Transverse colon (tissue), 4 donors: ENCODE measurements at regions not wholly inside any gene's neighbourhood (a gene's known extent, or its start where the extent isn't known, plus 50 kb on each side); places are given as distances from the start of the nearest gene placed in this dataset.

Source experiments
- DNase-seq: peaks from one replicate; pipeline ENCODE4 v3.0.0-alpha.2; 2019
- H3K27ac ChIP-seq, 4 donors: fragments of 200-600 bp; sonication (generic); 2 replicates each; pipeline ENCODE4 v1.5.1; 2016 to 2018; ENCODE audit warnings: inconsistent platforms in 4 of 4
- H3K27me3 ChIP-seq: fragments of 200-600 bp; sonication (generic); 2 replicates; pipeline ENCODE4 v1.5.1; 2017; ENCODE audit warnings: inconsistent platforms
- H3K36me3 ChIP-seq, 4 donors: fragments of 200-600 bp; sonication (generic); 2 replicates each; pipeline ENCODE4 v1.5.1; 2017 to 2019; ENCODE audit warnings: inconsistent platforms in 4 of 4
- H3K4me1 ChIP-seq, 4 donors: fragments of 200-600 bp; sonication (generic); 2 replicates each; pipeline ENCODE4 v1.5.1; 2017 to 2020; ENCODE audit warnings: inconsistent platforms in 4 of 4
- H3K4me3 ChIP-seq, 4 donors: fragments of 200-600 bp; sonication (generic); 1 replicate in 1 of 4; 2 replicates in 3 of 4; pipeline versions ENCODE4 v1.5.1 to v1.6.1; 2017 to 2019; ENCODE audit warnings: inconsistent platforms in 4 of 4
- H3K9me3 ChIP-seq, 2 donors: fragments of 200-600 bp; sonication (generic); 2 replicates each; pipeline ENCODE4 v1.5.1; 2017 to 2019; ENCODE audit warnings: inconsistent platforms in 2 of 2
- CTCF ChIP-seq, 5 experiments: fragments of 200-600 bp in 3 of 5; fragments of 450-650 bp in 2 of 5; sonication (generic) in 3 of 5; IDR thresholded peaks; 1 replicate in 2 of 5; 2 replicates in 3 of 5; pipeline ENCODE4 v1.5.1; 2016 to 2017; ENCODE audit warnings: antibody characterized with exemption in 5 of 5, inconsistent platforms in 3 of 5, mild to moderate bottlenecking in 2 of 5, moderate library complexity in 1 of 5
- EP300 ChIP-seq: sonication (generic); formaldehyde crosslinking; IDR thresholded peaks from one replicate; pipeline ENCODE4 v1.6.1; 2017; ENCODE audit warnings: antibody characterized with exemption, low read depth
- POLR2A ChIP-seq: fragments of 450-650 bp; IDR thresholded peaks from one replicate; pipeline ENCODE4 v1.6.1; 2016; ENCODE audit warnings: antibody characterized with exemption, mild to moderate bottlenecking, moderate library complexity
- POLR2AphosphoS5 ChIP-seq, 3 donors: sonication (generic); formaldehyde crosslinking; IDR thresholded peaks; one replicate each; pipeline ENCODE4 v1.6.1; 2016; ENCODE audit warnings: antibody characterized with exemption in 3 of 3
- WGBS, 2 donors: methylation state at CpG; one replicate each; pipeline ENCODE4 v1.1.5; 2018; ENCODE audit warnings: low coverage in 1 of 2; 5-methylcytosine and 5-hydroxymethylcytosine counted together
- in situ Hi-C, 4 donors: fragments of 200-750 bp; cut with MboI; loops; one replicate each; pipeline versions ENCODE4 v1.15.0 to v1.15.1; 2017; ENCODE audit warnings: low sequenced_read_pairs in 3 of 4, low pct_ligation_motif_present in 1 of 4, low pct_unique_long_range_greater_than_20kb in 1 of 4
- intact Hi-C: fragments of 100-400 bp; cut with DNase I; formaldehyde crosslinking; loops from one replicate; pipeline ENCODE4 v1.15.1; 2023; ENCODE audit warnings: low total_unique reads

DNA sequence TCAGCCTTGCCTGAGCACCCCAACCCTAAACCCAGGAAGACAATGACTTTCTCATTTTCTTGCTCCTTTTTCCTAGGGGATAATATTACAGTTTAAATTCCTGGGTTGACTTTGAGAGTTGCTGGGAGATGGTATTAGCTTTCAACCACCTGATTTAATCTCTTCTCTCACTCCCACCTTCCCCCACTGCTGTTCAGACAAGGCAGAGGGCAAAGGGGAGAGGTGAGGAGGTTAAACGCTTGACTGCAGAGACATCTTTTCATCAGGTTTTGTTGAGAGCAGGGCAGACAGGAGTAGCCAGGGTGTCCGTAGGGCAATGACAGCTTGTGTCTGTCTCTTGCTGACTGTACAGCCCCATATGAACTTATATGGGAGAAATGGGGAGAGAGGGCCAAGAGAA, 811.2 kb downstream of the MAFB start:
- in situ Hi-C loops, result loop anchor here (10.0 to 25.0 kb wide), 5 partner anchors 593 to 1085 kb away; partner anchors contain the start of gene MAFB (in 3 of the 4)
- intact Hi-C loops, result loop anchor here (10.0 kb wide), 1 partner anchor 613 kb away; no protein-coding TSS in a partner anchor
- H3K27ac ChIP-seq, result no peak overlapping the region
- WGBS, 2 donors, result 82% methylated on average over 2 of the region's 2 CpGs; no CpG with 5 or more reads in 1 of the 2 donors
- H3K4me3 ChIP-seq, result no peak overlapping the region
- no peak for TF ChIP-seq EP300
- no peak for TF ChIP-seq POLR2AphosphoS5 (IDR thresholded peaks at IDR 0.05)
- TF ChIP-seq POLR2A, result no peak
- no peak for TF ChIP-seq CTCF (IDR thresholded peaks at IDR 0.05)
- H3K27me3 ChIP-seq, result no peaks in the 10 kb centered on the region
- no peaks in the 10 kb centered on the region for H3K9me3 ChIP-seq
- no peak for DNase-seq
- peaks cover 0 to 8% (median 0%) of the 10 kb centered on the region in 4 donors for H3K4me1 ChIP-seq
- H3K36me3 ChIP-seq, result no peaks in the 10 kb centered on the region

DNA sequence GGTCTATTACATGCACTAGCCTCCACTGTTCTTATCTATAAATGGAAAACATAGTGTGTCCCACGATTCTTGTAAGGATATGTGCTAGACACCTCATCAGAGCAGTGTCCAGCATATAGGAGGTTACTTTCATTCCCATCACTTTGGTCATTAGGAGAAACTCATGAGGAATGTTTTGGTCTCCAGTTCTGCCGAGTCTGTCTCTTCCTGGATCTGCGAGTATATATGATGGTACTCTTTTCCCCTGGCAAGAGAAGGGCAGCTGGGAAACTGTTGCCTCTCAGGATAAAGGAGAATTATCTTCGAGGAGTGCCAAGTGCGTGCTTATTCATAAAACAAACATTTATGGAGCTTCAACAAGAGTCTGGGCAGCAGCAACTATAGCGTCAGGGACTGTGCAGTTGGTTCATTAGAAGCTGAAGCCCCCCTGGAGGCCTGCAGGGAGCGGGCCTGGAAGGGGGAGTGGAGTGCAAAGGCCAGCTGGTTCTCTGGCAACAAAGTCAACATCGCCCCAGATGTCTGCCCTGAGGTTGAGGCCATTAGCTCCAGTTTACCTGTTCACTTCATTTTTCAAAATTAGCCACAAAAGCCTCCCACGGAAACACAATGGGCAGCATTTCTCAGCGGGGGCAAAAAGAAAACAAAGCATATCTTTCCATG, 811.9 kb downstream of the MAFB start:
- H3K27ac ChIP-seq, result no peak overlapping the region
- 24 to 50% methylated on average over 5 to 10 of the region's 10 CpGs for WGBS, 2 donors

DNA sequence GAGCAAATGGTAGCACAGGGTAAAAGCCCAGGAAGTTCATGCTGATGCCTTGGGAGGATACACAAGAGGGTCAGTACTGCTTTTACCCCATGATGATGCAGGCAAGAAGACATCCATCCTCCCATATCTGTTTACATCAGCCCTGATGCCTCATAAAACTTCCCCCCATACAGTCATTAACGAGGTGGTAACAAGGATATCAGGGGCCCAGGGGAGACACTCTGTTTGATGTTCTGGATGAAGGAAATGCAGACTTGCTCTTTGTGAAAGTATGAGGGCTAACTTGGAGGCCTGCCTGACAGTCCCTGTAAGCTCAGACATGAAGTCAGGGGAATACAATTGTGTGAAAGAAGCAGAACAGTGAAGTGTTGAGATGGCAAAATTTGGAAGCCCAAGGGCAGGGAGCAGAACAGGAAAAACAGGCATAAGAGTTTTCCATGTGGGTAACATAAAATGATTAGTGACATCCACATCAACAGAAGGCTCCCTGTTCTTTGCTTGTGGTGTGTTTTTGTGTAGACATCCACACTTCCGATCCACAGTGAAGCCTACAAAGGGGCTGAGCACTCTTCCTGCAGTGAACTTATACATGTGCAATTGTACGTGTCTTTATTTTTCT, 813.4 kb downstream of the MAFB start:
- Histone ChIP-seq H3K9me3 (no peaks in the 10 kb centered on the region), H3K27ac (no peak overlapping the region), H3K27me3 (no peaks in the 10 kb centered on the region), H3K4me3 (no peak overlapping the region), H3K36me3 (no peaks in the 10 kb centered on the region), H3K4me1 (peaks cover 0 to 8% (median 0%) of the 10 kb centered on the region in 4 donors)
- intact Hi-C loops, result loop anchor here (10.0 kb wide), 1 partner anchor 611 kb away; no protein-coding TSS in a partner anchor
- 66 to 71% methylated on average over 3 of the region's 3 CpGs for WGBS, 2 donors
- TF ChIP-seq POLR2A (no peak), EP300 (no peak), POLR2AphosphoS5 (IDR thresholded peaks at IDR 0.05) (no peak), CTCF (IDR thresholded peaks at IDR 0.05) (no peak)
- no peak for DNase-seq
- in situ Hi-C loops, result loop anchor here (10.0 to 25.0 kb wide), 5 partner anchors 591 to 1087 kb away; partner anchors contain the start of gene MAFB (in 3 of the 4)

More for the DNA sequence above, 811.9 kb downstream of the MAFB start:
- Histone ChIP-seq H3K9me3 (no peaks in the 10 kb centered on the region), H3K27me3 (no peaks in the 10 kb centered on the region), H3K4me3 (no peak overlapping the region), H3K4me1 (peaks cover 0 to 8% (median 0%) of the 10 kb centered on the region in 4 donors), H3K36me3 (no peaks in the 10 kb centered on the region)
- no peak for DNase-seq
- TF ChIP-seq POLR2AphosphoS5 (IDR thresholded peaks at IDR 0.05) (no peak), CTCF (IDR thresholded peaks at IDR 0.05) (no peak), POLR2A (no peak), EP300 (no peak)
- in situ Hi-C loops (loop anchor here (10.0 to 25.0 kb wide), 5 partner anchors 592 to 1085 kb away; partner anchors contain the start of gene MAFB (in 3 of the 4)), intact Hi-C loops (loop anchor here (10.0 kb wide), 1 partner anchor 612 kb away; no protein-coding TSS in a partner anchor)
